Coronary artery (tissue), 2 donors: ENCODE measurements at regions not wholly inside any gene's neighbourhood (a gene's known extent, or its start where the extent isn't known, plus 50 kb on each side); places are given as distances from the start of the nearest gene placed in this dataset.

Experiments used
- DNase-seq: peaks from one replicate; pipeline ENCODE4 v3.0.0-alpha.2; 2017; ENCODE audit warnings: low spot score
- H3K27ac ChIP-seq, 2 donors: fragments of 200-600 bp; sonication (generic); one replicate each; pipeline ENCODE4 v1.5.1; 2016 to 2019
- H3K4me3 ChIP-seq: fragments of 200-600 bp; sonication (generic); 2 replicates; pipeline ENCODE4 v1.5.1; 2016; ENCODE audit warnings: mild to moderate bottlenecking, moderate library complexity
- TF ChIP-seq, protein P1 (sequence below): fragments of 200-600 bp; sonication (generic); IDR thresholded peaks from one replicate; pipeline ENCODE4 v1.5.1; 2019; ENCODE audit warnings: antibody characterized with exemption

DNA sequence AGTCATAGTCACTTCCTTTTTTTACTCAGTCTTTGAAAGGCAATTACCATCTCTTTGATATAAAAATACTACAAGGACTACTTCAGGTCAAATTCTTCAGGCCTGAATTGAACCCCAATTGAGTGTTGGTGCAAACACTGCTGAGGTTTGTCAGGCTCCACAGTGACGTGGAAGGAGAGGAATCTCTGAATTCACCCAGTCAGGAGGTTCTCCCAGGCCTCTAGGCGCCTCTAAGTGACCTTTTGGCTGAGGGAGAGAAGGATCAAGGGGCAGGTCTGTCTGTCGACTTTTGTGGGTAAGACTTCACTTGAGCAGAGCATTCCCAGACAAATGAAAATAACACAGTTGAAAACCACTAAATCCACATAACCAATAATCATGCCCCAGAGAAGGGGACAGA lies 227.6 kb upstream of the CHRNA7 start:
- DNase-seq: no peak
- TF ChIP-seq, protein P1, sequence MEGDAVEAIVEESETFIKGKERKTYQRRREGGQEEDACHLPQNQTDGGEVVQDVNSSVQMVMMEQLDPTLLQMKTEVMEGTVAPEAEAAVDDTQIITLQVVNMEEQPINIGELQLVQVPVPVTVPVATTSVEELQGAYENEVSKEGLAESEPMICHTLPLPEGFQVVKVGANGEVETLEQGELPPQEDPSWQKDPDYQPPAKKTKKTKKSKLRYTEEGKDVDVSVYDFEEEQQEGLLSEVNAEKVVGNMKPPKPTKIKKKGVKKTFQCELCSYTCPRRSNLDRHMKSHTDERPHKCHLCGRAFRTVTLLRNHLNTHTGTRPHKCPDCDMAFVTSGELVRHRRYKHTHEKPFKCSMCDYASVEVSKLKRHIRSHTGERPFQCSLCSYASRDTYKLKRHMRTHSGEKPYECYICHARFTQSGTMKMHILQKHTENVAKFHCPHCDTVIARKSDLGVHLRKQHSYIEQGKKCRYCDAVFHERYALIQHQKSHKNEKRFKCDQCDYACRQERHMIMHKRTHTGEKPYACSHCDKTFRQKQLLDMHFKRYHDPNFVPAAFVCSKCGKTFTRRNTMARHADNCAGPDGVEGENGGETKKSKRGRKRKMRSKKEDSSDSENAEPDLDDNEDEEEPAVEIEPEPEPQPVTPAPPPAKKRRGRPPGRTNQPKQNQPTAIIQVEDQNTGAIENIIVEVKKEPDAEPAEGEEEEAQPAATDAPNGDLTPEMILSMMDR: no peak
- no peak overlapping the region for H3K4me3 ChIP-seq
- no peak overlapping the region for H3K27ac ChIP-seq

DNA sequence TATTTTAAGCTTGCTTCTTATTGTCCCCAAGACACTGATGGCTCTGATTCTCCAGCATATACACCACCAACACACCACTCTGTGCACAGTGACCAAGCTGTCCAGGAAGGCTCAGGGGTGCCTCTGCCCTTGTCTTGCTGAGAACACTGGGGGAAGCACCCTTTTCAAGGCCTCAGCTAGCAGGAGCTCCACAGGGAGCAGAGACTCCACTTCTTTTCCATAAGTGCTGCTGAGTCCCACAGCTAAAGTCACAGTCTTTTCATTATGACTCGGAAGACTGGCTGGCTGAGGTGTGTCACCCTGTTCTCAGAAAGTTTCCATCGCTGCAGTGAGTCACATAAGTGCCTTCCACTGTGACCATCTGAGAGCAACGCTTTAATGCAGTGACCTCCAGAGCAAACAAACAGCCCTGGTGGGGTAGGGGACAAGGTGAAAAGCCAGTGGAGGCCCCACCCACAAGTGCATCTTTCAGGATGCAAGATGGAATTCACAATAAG lies 226.9 kb upstream of the CHRNA7 start:
- TF ChIP-seq, protein P1: no peak
- DNase-seq: no peak
- Histone ChIP-seq H3K4me3 (no peak overlapping the region), H3K27ac (no peak overlapping the region)

DNA sequence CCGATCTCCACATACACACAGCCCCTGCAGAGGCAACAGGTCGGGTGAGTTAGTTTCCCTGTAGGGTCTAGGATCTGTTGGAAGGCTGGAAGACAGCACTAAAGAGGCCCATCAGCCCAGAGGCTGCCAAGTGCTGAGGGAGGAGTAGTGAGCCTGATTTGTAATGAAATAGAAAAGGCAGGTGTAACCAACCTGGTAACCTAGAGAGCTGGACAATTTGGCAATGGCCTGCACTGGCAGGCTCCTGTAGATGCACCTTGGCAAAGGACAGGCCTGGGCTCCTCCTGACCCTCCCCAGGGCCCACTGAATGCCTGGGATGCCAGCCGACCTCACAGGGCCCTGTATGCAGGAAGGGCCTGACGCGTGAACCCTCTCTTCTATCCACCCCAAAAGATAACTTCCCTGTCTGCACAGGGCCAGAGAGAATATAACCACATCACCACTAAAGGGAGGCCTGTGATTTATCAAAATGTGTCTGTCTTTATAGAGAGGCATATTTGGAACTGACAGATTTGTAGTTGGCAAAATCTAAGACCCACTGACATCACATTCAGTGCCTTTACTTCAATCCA lies 225.1 kb upstream of the CHRNA7 start:
- Histone ChIP-seq H3K4me3 (no peak overlapping the region), H3K27ac (no peak overlapping the region)
- TF ChIP-seq, protein P1: no peak
- no peak for DNase-seq

DNA sequence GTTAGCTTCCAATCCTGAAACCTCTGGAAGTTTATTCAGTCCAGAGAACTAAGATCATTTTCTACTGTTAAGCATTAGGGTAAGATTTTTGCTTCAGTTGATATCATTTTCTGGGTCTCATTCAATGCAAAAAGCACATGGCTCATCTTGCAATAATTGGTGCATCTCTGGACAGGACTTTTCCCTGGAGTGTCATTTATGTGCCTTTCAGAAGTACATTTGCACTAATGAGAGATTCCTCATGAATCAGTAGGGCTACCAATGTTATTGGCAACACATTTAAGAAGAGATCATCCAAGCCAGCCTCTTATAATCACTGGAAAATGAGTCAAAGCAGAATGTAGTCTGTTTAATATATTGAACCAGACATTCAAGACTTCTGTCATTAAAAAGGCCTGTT lies 224.2 kb upstream of the CHRNA7 start:
- TF ChIP-seq, protein P1: no peak
- H3K27ac ChIP-seq: no peak overlapping the region
- DNase-seq: no peak
- no peak overlapping the region for H3K4me3 ChIP-seq

DNA sequence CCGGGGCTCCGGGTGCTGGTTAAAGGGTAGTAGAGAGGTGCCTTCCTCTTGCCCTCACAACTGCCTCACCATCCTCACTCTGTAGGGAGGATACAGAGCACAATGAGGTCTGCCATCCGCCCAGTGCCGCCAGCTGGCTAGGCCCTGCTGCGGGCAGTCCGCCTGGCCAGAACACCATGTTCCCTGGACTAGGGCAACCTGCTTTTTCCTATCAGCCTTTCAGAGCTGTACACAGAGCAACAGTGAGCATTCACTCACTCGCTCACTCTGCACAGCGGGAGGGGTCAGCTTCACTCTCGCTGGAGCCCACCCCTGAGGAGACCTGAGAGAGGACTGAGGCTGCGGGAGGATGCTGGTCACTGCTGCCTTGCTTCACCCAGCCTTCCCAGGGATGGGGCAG lies 218.7 kb upstream of the CHRNA7 start:
- no peak for DNase-seq
- TF ChIP-seq, protein P1: no peak
- H3K4me3 ChIP-seq: no peak overlapping the region
- no peak overlapping the region for H3K27ac ChIP-seq

DNA sequence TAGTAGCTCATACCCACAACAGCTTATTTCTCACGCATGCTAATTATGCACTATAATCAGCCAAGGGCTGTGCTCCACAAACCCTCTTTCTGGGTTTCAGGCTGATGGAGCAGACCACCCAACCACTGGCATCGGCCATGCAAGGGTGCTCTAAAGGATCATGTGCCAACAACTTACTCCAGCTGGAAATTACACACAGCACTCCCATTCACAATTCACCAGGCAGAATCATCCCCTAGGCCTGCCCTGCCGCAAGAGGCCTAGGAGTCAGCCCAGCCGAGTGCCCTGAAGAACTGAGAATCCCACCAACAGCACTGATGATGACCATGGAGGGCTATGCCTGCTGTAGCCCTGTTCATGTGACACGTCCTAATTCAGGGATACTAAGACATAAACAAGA lies 216.2 kb upstream of the CHRNA7 start:
- Histone ChIP-seq H3K27ac (no peak overlapping the region), H3K4me3 (no peak overlapping the region)
- DNase-seq: no peak
- TF ChIP-seq, protein P1: no peak

DNA sequence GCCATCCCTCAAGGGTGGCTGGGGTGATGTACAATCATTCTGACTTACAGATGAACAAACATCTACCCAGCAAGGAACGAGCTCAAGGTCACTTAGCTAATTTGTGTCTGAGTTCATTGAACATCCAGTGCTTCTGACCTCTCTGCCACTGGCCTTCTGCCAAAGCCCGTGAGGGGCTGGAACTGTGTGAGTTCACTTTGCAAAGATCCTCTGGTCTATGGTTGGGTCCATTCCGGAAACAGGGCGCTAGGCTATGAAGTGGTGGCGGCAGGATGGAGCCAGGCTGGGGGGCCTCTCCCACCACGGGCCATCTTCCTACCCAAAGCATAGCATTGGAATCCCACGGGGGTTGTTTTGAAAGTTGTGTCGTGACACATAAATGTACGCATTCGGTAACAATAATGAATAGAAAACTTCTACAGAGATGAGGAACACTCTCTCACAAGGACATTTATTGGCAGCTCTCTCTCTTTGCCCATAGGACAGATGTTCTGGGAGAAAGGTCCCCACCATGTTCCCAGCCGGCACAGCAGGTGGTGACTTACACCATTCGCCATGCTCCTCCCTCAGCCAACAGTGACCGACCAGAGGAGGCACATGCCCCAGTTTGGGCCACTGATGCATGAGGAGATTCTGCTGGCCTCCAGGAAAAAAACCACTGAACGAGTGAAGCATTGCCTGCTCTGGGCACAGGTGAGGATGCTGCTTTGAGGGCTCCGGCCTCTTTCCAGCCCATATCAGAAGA lies 214.7 kb upstream of the CHRNA7 start:
- no peak overlapping the region for H3K4me3 ChIP-seq
- TF ChIP-seq, protein P1: no peak
- H3K27ac ChIP-seq: no peak overlapping the region
- no peak for DNase-seq
